SK-N-SH treated with all-trans-retinoic acid at 6 μM for 48 hours (cell line): ENCODE measurements at regions not wholly inside any gene's neighbourhood (a gene's known extent, or its start where the extent isn't known, plus 50 kb on each side); places are given as distances from the start of the nearest gene placed in this dataset.

ENCODE experiments used
- ATAC-seq: fragments of 200-7000 bp; cut with Tn5 transposase; 3 replicates; pipeline ENCODE4 v1.9.1; 2020; ENCODE audit warnings: mild to moderate bottlenecking, moderate library complexity
- ESRRG ChIP-seq: fragments of 250-450 bp; sonication (Bioruptor Pico); IDR thresholded peaks from 2 replicates; pipeline ENCODE4 v1.6.1; 2021; ENCODE audit warnings: mild to moderate bottlenecking
- GLIS3 ChIP-seq: fragments of 250-450 bp; sonication (Bioruptor Pico); IDR thresholded peaks from 2 replicates; pipeline ENCODE4 v1.5.0; 2020; ENCODE audit warnings: mild to moderate bottlenecking, moderate library complexity
- ISL1 ChIP-seq: fragments of 250-450 bp; sonication (Bioruptor Pico); IDR thresholded peaks from 2 replicates; pipeline ENCODE4 v2.1.2; 2022; ENCODE audit warnings: mild to moderate bottlenecking, moderate library complexity
- PPARA ChIP-seq: fragments of 250-450 bp; sonication (Bioruptor Pico); IDR thresholded peaks from 2 replicates; pipeline ENCODE4 v1.5.0; 2020; ENCODE audit warnings: mild to moderate bottlenecking, borderline replicate concordance
- RARB ChIP-seq: fragments of 250-450 bp; sonication (Bioruptor Pico); IDR thresholded peaks from 2 replicates; pipeline ENCODE4 v1.8.0; 2021; ENCODE audit warnings: mild to moderate bottlenecking, moderate library complexity
- SNAI2 ChIP-seq: fragments of 250-450 bp; sonication (Bioruptor Pico); IDR thresholded peaks from 2 replicates; pipeline ENCODE4 v1.5.0; 2020; ENCODE audit warnings: mild to moderate bottlenecking, moderate library complexity
- TCF4 ChIP-seq: fragments of 250-450 bp; sonication (Bioruptor Pico); IDR thresholded peaks from 2 replicates; pipeline ENCODE4 v1.8.0; 2021; ENCODE audit warnings: mild to moderate bottlenecking, moderate library complexity, borderline replicate concordance
- TOX ChIP-seq: fragments of 250-450 bp; sonication (Bioruptor Pico); IDR thresholded peaks from 2 replicates; pipeline ENCODE4 v1.8.0; 2021; ENCODE audit warnings: mild to moderate bottlenecking, moderate library complexity, borderline replicate concordance
- ZC3H10 ChIP-seq: fragments of 250-450 bp; sonication (Bioruptor Pico); IDR thresholded peaks from 2 replicates; pipeline ENCODE4 v1.5.1; 2021; ENCODE audit warnings: mild to moderate bottlenecking, moderate library complexity
- ZFP3 ChIP-seq: fragments of 250-450 bp; sonication (Bioruptor Pico); IDR thresholded peaks from 2 replicates; pipeline ENCODE4 v1.5.0; 2020; ENCODE audit warnings: mild to moderate bottlenecking, moderate library complexity
- ZFP30 ChIP-seq: fragments of 450-650 bp; formaldehyde crosslinking; IDR thresholded peaks from 2 replicates; pipeline ENCODE4 v1.5.0; 2022; ENCODE audit warnings: mild to moderate bottlenecking, moderate library complexity
- ZNF565 ChIP-seq: fragments of 450-650 bp; formaldehyde crosslinking; conservative IDR thresholded peaks from 2 replicates; pipeline ENCODE4 v1.5.0; 2020; ENCODE audit warnings: low read depth, mild to moderate bottlenecking, moderate library complexity
- ZNF70 ChIP-seq: fragments of 450-650 bp; formaldehyde crosslinking; IDR thresholded peaks from 2 replicates; pipeline ENCODE4 v1.5.0; 2020; ENCODE audit warnings: mild to moderate bottlenecking, moderate library complexity
- TF ChIP-seq, protein P1 (sequence below): fragments of 250-450 bp; sonication (Bioruptor Pico); IDR thresholded peaks from 2 replicates; pipeline ENCODE4 v1.8.0; 2020; ENCODE audit warnings: mild to moderate bottlenecking, moderate library complexity, borderline replicate concordance
- TF ChIP-seq, protein P2 (sequence below): fragments of 250-450 bp; sonication (Bioruptor Pico); IDR thresholded peaks from 2 replicates; pipeline ENCODE4 v1.5.1; 2020; ENCODE audit warnings: low read depth, mild to moderate bottlenecking, moderate library complexity
- TF ChIP-seq, protein P3 (sequence below): fragments of 250-450 bp; sonication (Bioruptor Pico); IDR thresholded peaks from 2 replicates; pipeline ENCODE4 v1.5.1; 2021; ENCODE audit warnings: mild to moderate bottlenecking, moderate library complexity
- TF ChIP-seq, protein P4 (sequence below): fragments of 250-450 bp; sonication (Bioruptor Pico); IDR thresholded peaks from 2 replicates; pipeline ENCODE4 v1.8.0; 2021; ENCODE audit warnings: low read depth, mild to moderate bottlenecking, moderate library complexity, borderline replicate concordance
- TF ChIP-seq, protein P5 (sequence below): fragments of 250-450 bp; sonication (Bioruptor Pico); IDR thresholded peaks from 2 replicates; pipeline ENCODE4 v1.5.0; 2020; ENCODE audit warnings: mild to moderate bottlenecking, moderate library complexity

DNA sequence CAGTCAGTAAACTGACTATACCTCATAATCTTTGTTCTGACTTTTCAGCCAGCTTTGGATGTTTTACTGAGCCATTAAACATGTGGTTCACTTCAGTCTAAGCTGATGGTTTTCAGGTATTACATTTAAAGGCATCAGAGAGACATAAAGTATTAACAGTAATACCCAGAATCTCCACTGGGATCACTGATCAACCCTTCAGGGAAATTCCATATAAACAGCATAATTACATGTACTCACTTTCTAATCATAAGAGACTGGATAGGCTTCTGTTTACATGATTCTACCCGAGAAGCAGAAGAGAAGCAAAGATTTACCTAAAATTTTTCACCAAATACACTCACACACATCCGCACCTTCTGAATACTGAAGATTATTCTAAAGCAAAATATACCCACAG lies 186.7 kb upstream of the FREM1 start:
- no peak for ATAC-seq
- no peak for TF ChIP-seq TCF4 (CRISPR knock-in tag)
- TF ChIP-seq ESRRG (CRISPR knock-in tag) = no peak
- no peak for TF ChIP-seq ZNF565 (CRISPR knock-in tag)
- no peak for TF ChIP-seq ZNF70 (CRISPR knock-in tag)
- TF ChIP-seq ZFP3 (CRISPR knock-in tag) = no peak
- TF ChIP-seq ZC3H10 (CRISPR knock-in tag) = no peak
- no peak for TF ChIP-seq ZFP30 (CRISPR knock-in tag)
- no peak for TF ChIP-seq TOX
- no peak for TF ChIP-seq SNAI2 (CRISPR knock-in tag)
- TF ChIP-seq, protein P1, sequence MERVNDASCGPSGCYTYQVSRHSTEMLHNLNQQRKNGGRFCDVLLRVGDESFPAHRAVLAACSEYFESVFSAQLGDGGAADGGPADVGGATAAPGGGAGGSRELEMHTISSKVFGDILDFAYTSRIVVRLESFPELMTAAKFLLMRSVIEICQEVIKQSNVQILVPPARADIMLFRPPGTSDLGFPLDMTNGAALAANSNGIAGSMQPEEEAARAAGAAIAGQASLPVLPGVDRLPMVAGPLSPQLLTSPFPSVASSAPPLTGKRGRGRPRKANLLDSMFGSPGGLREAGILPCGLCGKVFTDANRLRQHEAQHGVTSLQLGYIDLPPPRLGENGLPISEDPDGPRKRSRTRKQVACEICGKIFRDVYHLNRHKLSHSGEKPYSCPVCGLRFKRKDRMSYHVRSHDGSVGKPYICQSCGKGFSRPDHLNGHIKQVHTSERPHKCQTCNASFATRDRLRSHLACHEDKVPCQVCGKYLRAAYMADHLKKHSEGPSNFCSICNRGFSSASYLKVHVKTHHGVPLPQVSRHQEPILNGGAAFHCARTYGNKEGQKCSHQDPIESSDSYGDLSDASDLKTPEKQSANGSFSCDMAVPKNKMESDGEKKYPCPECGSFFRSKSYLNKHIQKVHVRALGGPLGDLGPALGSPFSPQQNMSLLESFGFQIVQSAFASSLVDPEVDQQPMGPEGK (CRISPR knock-in tag) = no peak
- no peak for TF ChIP-seq GLIS3 (CRISPR knock-in tag)
- TF ChIP-seq PPARA (CRISPR knock-in tag) = no peak
- TF ChIP-seq, protein P2, sequence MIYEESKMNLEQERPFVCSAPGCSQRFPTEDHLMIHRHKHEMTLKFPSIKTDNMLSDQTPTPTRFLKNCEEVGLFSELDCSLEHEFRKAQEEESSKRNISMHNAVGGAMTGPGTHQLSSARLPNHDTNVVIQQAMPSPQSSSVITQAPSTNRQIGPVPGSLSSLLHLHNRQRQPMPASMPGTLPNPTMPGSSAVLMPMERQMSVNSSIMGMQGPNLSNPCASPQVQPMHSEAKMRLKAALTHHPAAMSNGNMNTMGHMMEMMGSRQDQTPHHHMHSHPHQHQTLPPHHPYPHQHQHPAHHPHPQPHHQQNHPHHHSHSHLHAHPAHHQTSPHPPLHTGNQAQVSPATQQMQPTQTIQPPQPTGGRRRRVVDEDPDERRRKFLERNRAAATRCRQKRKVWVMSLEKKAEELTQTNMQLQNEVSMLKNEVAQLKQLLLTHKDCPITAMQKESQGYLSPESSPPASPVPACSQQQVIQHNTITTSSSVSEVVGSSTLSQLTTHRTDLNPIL (CRISPR knock-in tag) = no peak
- TF ChIP-seq, protein P3, sequence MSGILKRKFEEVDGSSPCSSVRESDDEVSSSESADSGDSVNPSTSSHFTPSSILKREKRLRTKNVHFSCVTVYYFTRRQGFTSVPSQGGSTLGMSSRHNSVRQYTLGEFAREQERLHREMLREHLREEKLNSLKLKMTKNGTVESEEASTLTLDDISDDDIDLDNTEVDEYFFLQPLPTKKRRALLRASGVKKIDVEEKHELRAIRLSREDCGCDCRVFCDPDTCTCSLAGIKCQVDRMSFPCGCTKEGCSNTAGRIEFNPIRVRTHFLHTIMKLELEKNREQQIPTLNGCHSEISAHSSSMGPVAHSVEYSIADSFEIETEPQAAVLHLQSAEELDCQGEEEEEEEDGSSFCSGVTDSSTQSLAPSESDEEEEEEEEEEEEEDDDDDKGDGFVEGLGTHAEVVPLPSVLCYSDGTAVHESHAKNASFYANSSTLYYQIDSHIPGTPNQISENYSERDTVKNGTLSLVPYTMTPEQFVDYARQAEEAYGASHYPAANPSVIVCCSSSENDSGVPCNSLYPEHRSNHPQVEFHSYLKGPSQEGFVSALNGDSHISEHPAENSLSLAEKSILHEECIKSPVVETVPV (CRISPR knock-in tag) = no peak

DNA sequence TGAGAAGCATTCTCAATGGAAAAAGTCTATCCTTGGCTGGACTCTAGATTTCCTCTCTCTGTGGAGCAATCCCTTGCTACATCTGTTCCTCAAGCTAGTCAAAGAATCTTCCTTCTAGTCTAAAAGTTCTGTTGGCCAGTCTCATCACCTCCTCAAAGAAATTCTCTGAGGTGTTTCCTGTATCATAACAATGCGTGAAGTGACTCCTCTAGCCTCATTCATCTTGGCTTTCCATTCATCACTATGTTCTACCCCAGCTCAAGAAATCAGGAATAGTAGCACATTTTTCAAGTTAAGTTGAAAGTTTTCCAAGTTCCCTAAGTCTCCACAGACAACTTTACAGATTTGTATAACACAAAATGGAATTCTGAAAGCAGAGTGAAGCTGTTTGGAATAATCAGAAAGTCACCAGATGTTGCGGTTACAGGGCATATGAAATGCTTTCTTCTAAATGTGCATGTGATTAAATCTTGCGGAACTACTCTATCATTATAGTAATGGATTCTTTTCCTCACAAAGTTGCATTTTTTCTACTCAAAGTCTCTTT lies 176.6 kb upstream of the FREM1 start:
- TF ChIP-seq, protein P4, sequence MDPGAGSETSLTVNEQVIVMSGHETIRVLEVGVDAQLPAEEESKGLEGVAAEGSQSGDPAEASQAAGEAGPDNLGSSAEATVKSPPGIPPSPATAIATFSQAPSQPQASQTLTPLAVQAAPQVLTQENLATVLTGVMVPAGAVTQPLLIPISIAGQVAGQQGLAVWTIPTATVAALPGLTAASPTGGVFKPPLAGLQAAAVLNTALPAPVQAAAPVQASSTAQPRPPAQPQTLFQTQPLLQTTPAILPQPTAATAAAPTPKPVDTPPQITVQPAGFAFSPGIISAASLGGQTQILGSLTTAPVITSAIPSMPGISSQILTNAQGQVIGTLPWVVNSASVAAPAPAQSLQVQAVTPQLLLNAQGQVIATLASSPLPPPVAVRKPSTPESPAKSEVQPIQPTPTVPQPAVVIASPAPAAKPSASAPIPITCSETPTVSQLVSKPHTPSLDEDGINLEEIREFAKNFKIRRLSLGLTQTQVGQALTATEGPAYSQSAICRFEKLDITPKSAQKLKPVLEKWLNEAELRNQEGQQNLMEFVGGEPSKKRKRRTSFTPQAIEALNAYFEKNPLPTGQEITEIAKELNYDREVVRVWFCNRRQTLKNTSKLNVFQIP (CRISPR knock-in tag) = no peak
- no peak for TF ChIP-seq ZC3H10 (CRISPR knock-in tag)
- TF ChIP-seq, protein P2 (CRISPR knock-in tag) = no peak
- TF ChIP-seq GLIS3 (CRISPR knock-in tag) = no peak
- TF ChIP-seq TCF4 (CRISPR knock-in tag) = peak; percentile 93
- TF ChIP-seq, protein P5, sequence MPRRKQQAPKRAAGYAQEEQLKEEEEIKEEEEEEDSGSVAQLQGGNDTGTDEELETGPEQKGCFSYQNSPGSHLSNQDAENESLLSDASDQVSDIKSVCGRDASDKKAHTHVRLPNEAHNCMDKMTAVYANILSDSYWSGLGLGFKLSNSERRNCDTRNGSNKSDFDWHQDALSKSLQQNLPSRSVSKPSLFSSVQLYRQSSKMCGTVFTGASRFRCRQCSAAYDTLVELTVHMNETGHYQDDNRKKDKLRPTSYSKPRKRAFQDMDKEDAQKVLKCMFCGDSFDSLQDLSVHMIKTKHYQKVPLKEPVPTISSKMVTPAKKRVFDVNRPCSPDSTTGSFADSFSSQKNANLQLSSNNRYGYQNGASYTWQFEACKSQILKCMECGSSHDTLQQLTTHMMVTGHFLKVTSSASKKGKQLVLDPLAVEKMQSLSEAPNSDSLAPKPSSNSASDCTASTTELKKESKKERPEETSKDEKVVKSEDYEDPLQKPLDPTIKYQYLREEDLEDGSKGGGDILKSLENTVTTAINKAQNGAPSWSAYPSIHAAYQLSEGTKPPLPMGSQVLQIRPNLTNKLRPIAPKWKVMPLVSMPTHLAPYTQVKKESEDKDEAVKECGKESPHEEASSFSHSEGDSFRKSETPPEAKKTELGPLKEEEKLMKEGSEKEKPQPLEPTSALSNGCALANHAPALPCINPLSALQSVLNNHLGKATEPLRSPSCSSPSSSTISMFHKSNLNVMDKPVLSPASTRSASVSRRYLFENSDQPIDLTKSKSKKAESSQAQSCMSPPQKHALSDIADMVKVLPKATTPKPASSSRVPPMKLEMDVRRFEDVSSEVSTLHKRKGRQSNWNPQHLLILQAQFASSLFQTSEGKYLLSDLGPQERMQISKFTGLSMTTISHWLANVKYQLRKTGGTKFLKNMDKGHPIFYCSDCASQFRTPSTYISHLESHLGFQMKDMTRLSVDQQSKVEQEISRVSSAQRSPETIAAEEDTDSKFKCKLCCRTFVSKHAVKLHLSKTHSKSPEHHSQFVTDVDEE (CRISPR knock-in tag) = peak; percentile 64
- no peak for TF ChIP-seq RARB (CRISPR knock-in tag)
- no peak for TF ChIP-seq ZNF70 (CRISPR knock-in tag)
- TF ChIP-seq ZFP3 (CRISPR knock-in tag) = no peak
- TF ChIP-seq, all 23 proteins: peak for 2
- ATAC-seq = peak; percentile 61; the same call in 2 of the 3 replicates

- no peak for TF ChIP-seq RARB (CRISPR knock-in tag)
- TF ChIP-seq, protein P1 (CRISPR knock-in tag) = no peak
- no peak for TF ChIP-seq ISL1 (CRISPR knock-in tag)
- TF ChIP-seq, all 23 proteins: peak for 0
- no peak for ATAC-seq
Observed at GRCh38 chr9:15086156-15086763, 176.0 kb upstream of the FREM1 start.
